HG02885 (cell line): ENCODE measurements at regions not wholly inside any gene's neighbourhood (a gene's known extent, or its start where the extent isn't known, plus 50 kb on each side); places are given as distances from the start of the nearest gene placed in this dataset.
"Not testable (repeated sequence)": the region's sequence is repeated elsewhere in the genome, so short reads cannot be mapped to it uniquely, and the experiment has no call there.

Experiments
- ATAC-seq: cut with Tn5 transposase; IDR thresholded peaks from one replicate; pipeline ENCODE4 v1.9.1; 2021; ENCODE audit warnings: mild to moderate bottlenecking; ENCODE audit not compliant: unreplicated experiment, poor library complexity

GRCh38 chr17:71085238-71086033 lies 916.1 kb downstream of the KCNJ2 start:
- no peak for ATAC-seq

GRCh38 chr17:71089431-71089830 lies 920.1 kb downstream of the KCNJ2 start:
- ATAC-seq: no peak

- no peak for ATAC-seq
These were observed 928.7 kb downstream of the KCNJ2 start for GRCh38 chr17:71098071-71098470.

GRCh38 chr17:71099003-71099714 lies 929.8 kb downstream of the KCNJ2 start:
- no peak for ATAC-seq

- ATAC-seq: no peak
These were observed 933.4 kb downstream of the KCNJ2 start for GRCh38 chr17:71102777-71103176.

- ATAC-seq: no peak
These were observed 934.9 kb downstream of the KCNJ2 start for GRCh38 chr17:71104225-71104624.

GRCh38 chr17:71106056-71106455 lies 936.7 kb downstream of the KCNJ2 start:
- not testable (repeated sequence) for ATAC-seq

GRCh38 chr17:71107136-71107535 lies 937.8 kb downstream of the KCNJ2 start:
- no peak for ATAC-seq

- ATAC-seq: no peak
These were observed 940.4 kb downstream of the KCNJ2 start for GRCh38 chr17:71109697-71110096.

GRCh38 chr17:71110326-71110725 lies 941.0 kb downstream of the KCNJ2 start:
- no peak for ATAC-seq

- no peak for ATAC-seq
These were observed 942.1 kb downstream of the KCNJ2 start for GRCh38 chr17:71111460-71111859.

GRCh38 chr17:71111934-71112333 lies 942.6 kb downstream of the KCNJ2 start:
- ATAC-seq: no peak

GRCh38 chr17:71113347-71113746 lies 944.0 kb downstream of the KCNJ2 start:
- no peak for ATAC-seq

- no peak for ATAC-seq
These were observed 945.8 kb downstream of the KCNJ2 start for GRCh38 chr17:71114911-71115668.

GRCh38 chr17:71115669-71115972 lies 946.3 kb downstream of the KCNJ2 start:
- ATAC-seq: no peak

- no peak for ATAC-seq
These were observed 948.1 kb downstream of the KCNJ2 start for GRCh38 chr17:71117466-71117865.

- no peak for ATAC-seq
These were observed 948.7 kb downstream of the KCNJ2 start for GRCh38 chr17:71118039-71118438.

GRCh38 chr17:71127416-71127815 lies 958.1 kb downstream of the KCNJ2 start:
- no peak for ATAC-seq

GRCh38 chr17:71142333-71142732 lies 973.0 kb downstream of the KCNJ2 start:
- ATAC-seq: no peak

- no peak for ATAC-seq
These were observed 975.3 kb upstream of the SOX9 start for GRCh38 chr17:71145486-71145885.

GRCh38 chr17:71147906-71148305 lies 972.9 kb upstream of the SOX9 start:
- no peak for ATAC-seq
